Endothelial cell of umbilical vein (primary cell): ENCODE measurements at regions not wholly inside any gene's neighbourhood (a gene's known extent, or its start where the extent isn't known, plus 50 kb on each side); places are given as distances from the start of the nearest gene placed in this dataset.
A peak's percentile ranks its signal among the peaks of the same experiment; 100 is the strongest.

Experiments used
- BruUV-seq: library from RNA; stranded (reverse); fragments of 400-500 nt; replicated peaks from 2 replicates; lab custom pipeline; 2021; lab: Mats Ljungman, UMichigan
- CTCF ChIA-PET: fragments of 300-600, 350-600 bp; sonication (Branson Sonifier 250); formaldehyde crosslinking; loops from one replicate; lab custom pipeline; 2021; ENCODE audit warnings: antibody characterized with exemption, inconsistent platforms; lab: Charles Lee
- POLR2A ChIA-PET: fragments of 300-600, 350-600 bp; sonication (Branson Sonifier 250); formaldehyde crosslinking; loops from one replicate; lab custom pipeline; 2021; ENCODE audit warnings: antibody characterized with exemption, inconsistent platforms; lab: Charles Lee
- DNase-seq: peaks from one replicate; pipeline ENCODE4 v3.0.0-alpha.2; 2011; ENCODE audit warnings: low read depth, low spot score
- FAIRE-seq: peaks from 2 replicates; lab custom pipeline; 2011; peaks lifted over from hg19 to GRCh38; lab: Jason Lieb, UNC
- H2AFZ ChIP-seq: 2 replicates; pipeline ENCODE4 v1.6.0; 2012; ENCODE audit warnings: low read depth, low read length, control low read depth, inconsistent platforms
- H3K27ac ChIP-seq: 2 replicates; pipeline ENCODE4 v1.5.1; 2011; ENCODE audit warnings: low read depth, mild to moderate bottlenecking, control low read depth, low read length, moderate library complexity; ENCODE audit not compliant: insufficient read depth
- H3K27me3 ChIP-seq, 2 experiments: 2 replicates each; pipeline versions ENCODE4 v1.6.0 to v1.6.1; 2011; ENCODE audit warnings: low read length in 2 of 2, mixed read lengths in 1 of 2; ENCODE audit not compliant: control insufficient read depth in 2 of 2, insufficient read depth in 2 of 2
- H3K36me3 ChIP-seq, 2 experiments: 2 replicates in 1 of 2; 3 replicates in 1 of 2; pipeline ENCODE4 v1.5.1; 2011; ENCODE audit warnings: low read length in 2 of 2, mild to moderate bottlenecking in 1 of 2, moderate library complexity in 1 of 2; ENCODE audit not compliant: control insufficient read depth in 2 of 2, insufficient read depth in 2 of 2; ENCODE audit errors: extremely low read depth in 1 of 2
- H3K4me1 ChIP-seq: 3 replicates; pipeline ENCODE4 v1.5.1; 2011; ENCODE audit warnings: mild to moderate bottlenecking, low read length; ENCODE audit not compliant: control insufficient read depth, insufficient read depth; ENCODE audit errors: extremely low read depth
- H3K4me2 ChIP-seq: 2 replicates; pipeline ENCODE4 v1.6.1; 2011; ENCODE audit warnings: low read length, control low read depth, mixed read lengths; ENCODE audit not compliant: insufficient read depth
- H3K4me3 ChIP-seq, 3 experiments: fragments of 200-600 bp in 1 of 3; sonication (generic), shearing (Covaris generic) in 1 of 3; replicated peaks in 1 of 3; 2 replicates each; pipeline ENCODE4 v1.5.1; 2011 to 2016; ENCODE audit warnings: control low read depth in 3 of 3, low read length in 3 of 3, mild to moderate bottlenecking in 2 of 3, inconsistent platforms in 1 of 3, low read depth in 1 of 3, moderate library complexity in 1 of 3; ENCODE audit not compliant: insufficient read depth in 1 of 3
- H3K79me2 ChIP-seq: 2 replicates; pipeline ENCODE4 v1.6.0; 2012; ENCODE audit warnings: low read length, inconsistent platforms; ENCODE audit not compliant: control insufficient read depth, insufficient read depth
- H3K9ac ChIP-seq: replicated peaks from 2 replicates; pipeline ENCODE3; 2011; ENCODE audit warnings: low read length, control low read depth; ENCODE audit not compliant: insufficient read depth; ENCODE audit errors: extremely low read depth
- H3K9me1 ChIP-seq: replicated peaks from 3 replicates; pipeline ENCODE4 v1.6.0; 2011; ENCODE audit warnings: mild to moderate bottlenecking, low read length; ENCODE audit not compliant: control insufficient read depth, insufficient read depth; ENCODE audit errors: extremely low read depth
- H3K9me3 ChIP-seq: replicated peaks from 2 replicates; pipeline ENCODE4 v1.5.1; 2012; ENCODE audit warnings: low read length, inconsistent platforms; ENCODE audit not compliant: control insufficient read depth, insufficient read depth
- H4K20me1 ChIP-seq: replicated peaks from 2 replicates; pipeline ENCODE3; 2011; ENCODE audit warnings: mild to moderate bottlenecking, low read length; ENCODE audit not compliant: control insufficient read depth, insufficient read depth; ENCODE audit errors: extremely low read depth
- CTCF ChIP-seq, 2 donors: IDR thresholded peaks; 1 replicate in 1 of 2; 2 replicates in 1 of 2; pipeline ENCODE4 v1.5.1; 2011; ENCODE audit warnings: low read length in 2 of 2, mild to moderate bottlenecking in 2 of 2, moderate library complexity in 2 of 2, control low read depth in 1 of 2, inconsistent platforms in 1 of 2, low read depth in 1 of 2; ENCODE audit not compliant: insufficient read depth in 1 of 2; ENCODE audit errors: extremely low read depth in 1 of 2
- EZH2 ChIP-seq: IDR thresholded peaks from 2 replicates; pipeline ENCODE4 v1.6.1; 2012; ENCODE audit warnings: borderline replicate concordance, low read depth, mild to moderate bottlenecking, moderate library complexity, low read length, inconsistent platforms; ENCODE audit not compliant: severe bottlenecking
- FOS ChIP-seq: IDR thresholded peaks from 2 replicates; pipeline ENCODE4 v1.6.1; 2011; ENCODE audit warnings: mild to moderate bottlenecking, low read length, moderate library complexity, borderline replicate concordance; ENCODE audit not compliant: insufficient read depth
- GATA2 ChIP-seq: IDR thresholded peaks from 2 replicates; pipeline ENCODE4 v1.7.0; 2011; ENCODE audit warnings: low read depth, mild to moderate bottlenecking, moderate library complexity, mixed read lengths, low read length; ENCODE audit not compliant: insufficient read length, insufficient read depth
- JUN ChIP-seq: IDR thresholded peaks from 2 replicates; pipeline ENCODE4 v1.6.1; 2011; ENCODE audit warnings: borderline replicate concordance, low read depth; ENCODE audit not compliant: insufficient read length, insufficient read depth
- MAX ChIP-seq: IDR thresholded peaks from 2 replicates; pipeline ENCODE4 v1.6.1; 2011; ENCODE audit not compliant: insufficient read depth, insufficient read length
- MYC ChIP-seq: IDR thresholded peaks from one replicate; pipeline ENCODE4 v1.6.1; 2011; ENCODE audit warnings: mild to moderate bottlenecking, low read depth, low read length
- POLR2A ChIP-seq: IDR thresholded peaks from 2 replicates; pipeline ENCODE4 v1.6.1; 2012; ENCODE audit warnings: low read depth, mild to moderate bottlenecking, control low read depth, low read length
- POLR2AphosphoS5 ChIP-seq: IDR thresholded peaks from 2 replicates; pipeline ENCODE4 v1.6.1; 2012; ENCODE audit warnings: low read depth, mild to moderate bottlenecking, control low read depth, low read length, moderate library complexity; ENCODE audit not compliant: insufficient read depth
- dilution Hi-C: fragments of 300-500 bp; cut with MboI; formaldehyde crosslinking; loops from one replicate; pipeline ENCODE4 v1.15.0; 2019; ENCODE audit warnings: low sequenced_read_pairs; ENCODE audit not compliant: extremely low pct_ligation_motif_present
- intact Hi-C: fragments of 100-400 bp; cut with micrococcal nuclease; formaldehyde crosslinking; loops from one replicate; pipeline ENCODE4 v1.10.0; 2022

GRCh38 chr5:14034963-14035362 is 90.5 kb upstream of the DNAH5 start:
- Histone ChIP-seq H3K27ac (peak overlapping the region; percentile 93), H3K4me2 (peak overlapping the region; percentile 86), H3K9me3 (no peaks in the 10 kb centered on the region), H3K27me3 (peaks cover 0 to 4% of the 10 kb centered on the region in 2 experiments), H3K4me1 (peaks cover 54% of the 10 kb centered on the region), H2AFZ (peak overlapping the region; percentile 65), H3K4me3 (no peak overlapping the region), H3K36me3 (no peaks in the 10 kb centered on the region), H3K9me1 (no peaks in the 10 kb centered on the region), H3K9ac (peak overlapping the region; percentile 83), H3K79me2 (no peaks in the 10 kb centered on the region), H4K20me1 (no peaks in the 10 kb centered on the region)
- intact Hi-C loops (loop anchor here (5.0 kb wide), 2 partner anchors 152 to 167 kb away; no protein-coding TSS in a partner anchor), dilution Hi-C loops (no loop called here)
- DNase-seq = no peak
- no peak for TF ChIP-seq JUN
- TF ChIP-seq MAX = no peak
- no peak for TF ChIP-seq MYC
- TF ChIP-seq FOS = no peak
- TF ChIP-seq EZH2 = no peak
- TF ChIP-seq CTCF (IDR thresholded peaks at IDR 0.05; ENCODE audit: extremely low read depth in 1 of 2, insufficient read depth in 1 of 2, low read depth in 1 of 2, low read length in 2 of 2) = no peak
- no peak for TF ChIP-seq POLR2A
- no peak for TF ChIP-seq GATA2
- TF ChIP-seq POLR2AphosphoS5 = no peak
- BruUV-seq = no TSS peak
- ChIA-PET POLR2A (no interaction called here), CTCF (interaction anchor here (0.9 to 1.9 kb wide), 2 partner anchors 74 to 235 kb away, joined by 3 to 12 read pairs; no protein-coding TSS in a partner anchor)
- FAIRE-seq = no peak
